ENCODE measurements at regions not wholly inside any gene's neighbourhood (a gene's known extent, or its start where the extent isn't known, plus 50 kb on each side); places are given as distances from the start of the nearest gene placed in this dataset.
A peak's percentile ranks its signal among the peaks of the same experiment; 100 is the strongest.

DNA sequence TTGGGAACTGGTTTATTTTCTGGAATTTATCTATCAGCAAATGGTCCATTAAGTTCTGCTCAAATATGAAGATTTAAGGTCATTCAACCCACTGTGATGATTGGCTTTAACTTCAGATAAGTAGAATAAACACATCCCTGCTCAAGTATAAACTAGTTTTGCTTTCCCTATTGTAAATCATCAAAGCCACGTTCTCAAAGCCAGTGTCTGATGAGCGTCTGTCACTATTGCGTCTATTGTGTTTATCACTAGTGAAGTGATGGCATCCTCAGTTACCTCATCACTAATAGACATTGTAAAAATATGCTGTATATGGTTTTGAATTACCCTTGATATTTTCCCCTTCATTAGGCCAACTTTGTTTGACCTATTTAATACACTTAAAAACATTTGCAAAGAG, 351.3 kb downstream of the BCAT1 start:
- Histone ChIP-seq H3K4me3 (ENCODE audit: severe bottlenecking) (no peak overlapping the region), H3K27me3 (ENCODE audit: insufficient read depth, poor library complexity, severe bottlenecking) (no peaks in the 10 kb centered on the region), H3K27ac (ENCODE audit: poor library complexity, severe bottlenecking) (no peak overlapping the region), H3K9me3 (ENCODE audit: severe bottlenecking) (no peaks in the 10 kb centered on the region), H3K4me1 (ENCODE audit: insufficient read depth, poor library complexity, severe bottlenecking) (peaks cover 5% of the 10 kb centered on the region), H3K36me3 (ENCODE audit: low read depth) (no peaks in the 10 kb centered on the region)
- DNase-seq (ENCODE audit: low spot score), result no peak
- TF ChIP-seq CTCF (IDR thresholded peaks at IDR 0.05; ENCODE audit: poor library complexity, severe bottlenecking), result no peak
- no peak for ATAC-seq (ENCODE audit: low read depth)

- Histone ChIP-seq H3K9me3 (ENCODE audit: severe bottlenecking) (no peaks in the 10 kb centered on the region), H3K36me3 (ENCODE audit: low read depth) (no peaks in the 10 kb centered on the region), H3K4me3 (ENCODE audit: severe bottlenecking) (no peak overlapping the region), H3K27ac (ENCODE audit: poor library complexity, severe bottlenecking) (no peak overlapping the region), H3K27me3 (ENCODE audit: insufficient read depth, poor library complexity, severe bottlenecking) (no peaks in the 10 kb centered on the region), H3K4me1 (ENCODE audit: insufficient read depth, poor library complexity, severe bottlenecking) (peaks cover 5% of the 10 kb centered on the region)
- peak; percentile 58 for TF ChIP-seq CTCF (IDR thresholded peaks at IDR 0.05; ENCODE audit: poor library complexity, severe bottlenecking)
- ATAC-seq (ENCODE audit: low read depth), result no peak
- no peak for DNase-seq (ENCODE audit: low spot score)
Observed at GRCh38 chr12:24596768-24597388, 352.0 kb downstream of the BCAT1 start.

GRCh38 chr12:24595652-24596235, 353.2 kb downstream of the BCAT1 start:
- Histone ChIP-seq H3K36me3 (ENCODE audit: low read depth) (no peaks in the 10 kb centered on the region), H3K27ac (ENCODE audit: poor library complexity, severe bottlenecking) (no peak overlapping the region), H3K27me3 (ENCODE audit: insufficient read depth, poor library complexity, severe bottlenecking) (no peaks in the 10 kb centered on the region), H3K9me3 (ENCODE audit: severe bottlenecking) (no peaks in the 10 kb centered on the region), H3K4me1 (ENCODE audit: insufficient read depth, poor library complexity, severe bottlenecking) (peaks cover 3% of the 10 kb centered on the region), H3K4me3 (ENCODE audit: severe bottlenecking) (no peak overlapping the region)
- no peak for ATAC-seq (ENCODE audit: low read depth)
- TF ChIP-seq CTCF (IDR thresholded peaks at IDR 0.05; ENCODE audit: poor library complexity, severe bottlenecking), result no peak
- no peak for DNase-seq (ENCODE audit: low spot score)

DNA sequence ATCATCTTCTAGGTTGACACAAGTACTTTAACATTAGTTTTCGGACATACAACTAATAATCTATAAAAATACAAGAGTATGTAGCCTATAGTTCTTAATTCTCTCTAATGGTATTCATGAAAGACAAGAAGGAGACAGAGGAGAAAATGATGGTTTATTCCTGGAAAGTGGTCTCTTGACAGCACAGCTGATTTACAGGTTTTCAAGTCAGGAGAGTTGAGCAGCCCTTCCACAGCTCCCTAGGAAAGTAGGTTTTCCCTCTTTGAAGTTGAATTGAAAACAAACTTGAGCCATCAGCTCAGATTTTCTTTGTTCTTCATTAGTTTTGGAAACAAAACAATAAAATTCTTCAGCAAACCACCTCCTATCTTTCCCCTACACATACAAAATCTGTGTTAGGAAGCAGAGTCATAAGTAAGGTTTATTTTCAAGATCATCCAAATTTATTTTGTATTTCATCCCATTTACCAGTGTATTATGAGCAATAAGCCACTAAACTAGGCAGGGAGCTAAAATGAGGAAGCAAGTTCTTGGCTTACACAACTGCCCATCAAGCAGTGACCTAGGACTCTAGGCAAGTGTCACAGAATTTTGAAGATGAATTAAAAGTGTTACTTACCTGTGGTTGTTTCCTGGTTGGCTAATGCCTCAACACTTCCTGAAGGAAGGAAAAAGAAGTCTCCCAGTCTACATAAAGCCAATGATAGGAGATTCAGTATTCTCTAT, 357.0 kb downstream of the BCAT1 start:
- no peaks in the 10 kb centered on the region for H3K36me3 ChIP-seq (ENCODE audit: low read depth)
- no peaks in the 10 kb centered on the region for H3K9me3 ChIP-seq (ENCODE audit: severe bottlenecking)
- H3K27ac ChIP-seq (ENCODE audit: poor library complexity, severe bottlenecking), result no peak overlapping the region
- DNase-seq (ENCODE audit: low spot score) (no peak), ATAC-seq (ENCODE audit: low read depth) (no peak)
- no peak overlapping the region for H3K4me3 ChIP-seq (ENCODE audit: severe bottlenecking)
- no peaks in the 10 kb centered on the region for H3K27me3 ChIP-seq (ENCODE audit: insufficient read depth, poor library complexity, severe bottlenecking)
- TF ChIP-seq CTCF (IDR thresholded peaks at IDR 0.05; ENCODE audit: poor library complexity, severe bottlenecking), result no peak
- H3K4me1 ChIP-seq (ENCODE audit: insufficient read depth, poor library complexity, severe bottlenecking), result no peaks in the 10 kb centered on the region

Data from RWPE2 (cell line).